CD4-positive, alpha-beta T cell treated with Interleukin-17A for 1 hour (primary cell): ENCODE measurements at regions not wholly inside any gene's neighbourhood (a gene's known extent, or its start where the extent isn't known, plus 50 kb on each side); places are given as distances from the start of the nearest gene placed in this dataset.
A peak's percentile ranks its signal among the peaks of the same experiment; 100 is the strongest.
"Not testable (repeated sequence)": the region's sequence is repeated elsewhere in the genome, so short reads cannot be mapped to it uniquely, and the experiment has no call there.

Experiments used
- DNase-seq: peaks from one replicate; pipeline ENCODE4 v3.0.0-alpha.2; 2020

- not testable (repeated sequence) for DNase-seq
Measured at GRCh38 chr7:73170902-73171301, 85.1 kb upstream of the SPDYE9 start.

DNA sequence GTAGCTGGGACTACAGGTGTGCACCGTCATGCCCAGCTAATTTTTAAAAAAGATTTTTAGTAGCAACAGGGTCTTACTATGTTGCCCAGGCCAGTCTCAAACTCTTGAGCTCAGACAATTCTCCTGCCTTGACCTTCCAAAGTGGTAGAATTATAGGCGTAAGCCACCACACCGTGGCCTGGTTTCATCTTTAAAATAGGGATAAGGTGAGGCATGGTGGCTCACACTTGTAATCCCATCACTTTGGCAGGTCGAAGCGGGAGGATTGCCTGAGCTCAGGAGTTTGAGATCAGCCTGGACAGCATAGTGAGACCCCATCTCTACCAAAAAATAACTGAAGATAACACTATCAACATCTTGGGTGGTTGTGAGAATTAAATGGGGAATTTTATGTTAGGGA is 84.6 kb upstream of the SPDYE9 start:
- DNase-seq: not testable (repeated sequence)

DNA sequence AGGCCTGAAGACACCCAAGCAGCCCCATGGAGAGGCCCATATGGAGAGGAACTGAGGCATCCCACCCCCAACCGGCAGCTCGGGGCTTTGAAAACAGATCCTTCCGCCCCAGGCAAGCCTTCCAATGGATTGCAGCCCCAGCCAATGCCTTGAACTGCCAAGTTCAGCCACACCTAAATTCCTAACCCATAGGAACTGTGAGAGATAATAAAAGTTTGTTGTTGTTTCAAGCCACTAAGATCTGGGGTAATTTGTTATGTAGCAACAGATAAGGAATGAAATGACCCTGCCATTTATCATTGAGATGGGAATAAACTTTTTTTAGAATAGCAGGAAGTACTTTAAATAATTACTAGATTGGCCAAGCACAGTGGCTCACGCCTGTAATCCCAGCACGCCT is 80.3 kb upstream of the SPDYE9 start:
- not testable (repeated sequence) for DNase-seq

GRCh38 chr7:73162680-73163079 is 76.8 kb upstream of the SPDYE9 start:
- not testable (repeated sequence) for DNase-seq

DNA sequence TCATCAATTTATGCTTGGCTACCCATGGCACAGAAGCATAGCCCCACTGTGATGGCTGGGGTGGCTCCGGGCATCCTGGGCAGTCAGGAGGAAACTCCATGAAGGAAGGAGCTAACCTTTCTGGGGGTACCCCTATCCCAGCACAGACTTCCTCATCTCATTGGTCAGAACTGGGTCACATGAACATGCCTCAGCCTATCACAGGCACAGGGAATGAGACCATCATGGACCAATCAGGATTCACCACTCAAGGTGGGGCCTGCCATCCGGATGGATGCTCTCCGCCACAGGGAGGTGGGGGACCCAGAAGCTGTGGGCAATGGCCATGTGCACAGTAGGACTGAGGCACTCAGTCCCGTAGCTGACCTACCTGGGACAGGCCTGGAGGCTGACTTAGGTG is 75.9 kb upstream of the SPDYE9 start:
- DNase-seq: not testable (repeated sequence)

DNA sequence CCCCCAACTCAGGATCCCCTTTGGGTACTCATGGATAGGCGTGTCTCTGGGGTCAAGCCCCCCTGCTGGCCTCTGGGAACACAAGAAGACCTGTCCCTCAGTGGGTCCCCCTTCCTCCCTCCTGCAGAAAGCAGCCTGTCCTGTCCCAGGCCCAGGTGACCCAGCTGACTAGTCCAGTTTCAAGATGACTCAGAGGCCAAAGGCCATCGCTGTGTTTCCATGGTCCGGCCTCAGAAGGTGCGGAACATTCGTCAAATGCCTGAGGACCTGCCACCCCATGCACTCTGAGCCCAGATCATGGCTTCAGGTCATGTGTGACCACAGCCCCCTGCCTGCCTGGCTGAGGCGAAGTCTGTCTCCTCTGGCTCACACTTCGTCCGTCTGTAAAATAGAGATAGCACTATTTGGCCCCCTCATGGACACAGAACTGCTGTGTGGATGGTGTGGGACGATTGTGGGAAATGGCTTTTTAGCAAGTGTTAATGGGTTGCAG is 71.4 kb upstream of the SPDYE9 start:
- DNase-seq: not testable (repeated sequence)

GRCh38 chr7:73156510-73157168 is 70.8 kb upstream of the SPDYE9 start:
- DNase-seq: not testable (repeated sequence)

- DNase-seq: peak; percentile 90
Measured at GRCh38 chr7:73154586-73155038, 68.8 kb upstream of the SPDYE9 start.

DNA sequence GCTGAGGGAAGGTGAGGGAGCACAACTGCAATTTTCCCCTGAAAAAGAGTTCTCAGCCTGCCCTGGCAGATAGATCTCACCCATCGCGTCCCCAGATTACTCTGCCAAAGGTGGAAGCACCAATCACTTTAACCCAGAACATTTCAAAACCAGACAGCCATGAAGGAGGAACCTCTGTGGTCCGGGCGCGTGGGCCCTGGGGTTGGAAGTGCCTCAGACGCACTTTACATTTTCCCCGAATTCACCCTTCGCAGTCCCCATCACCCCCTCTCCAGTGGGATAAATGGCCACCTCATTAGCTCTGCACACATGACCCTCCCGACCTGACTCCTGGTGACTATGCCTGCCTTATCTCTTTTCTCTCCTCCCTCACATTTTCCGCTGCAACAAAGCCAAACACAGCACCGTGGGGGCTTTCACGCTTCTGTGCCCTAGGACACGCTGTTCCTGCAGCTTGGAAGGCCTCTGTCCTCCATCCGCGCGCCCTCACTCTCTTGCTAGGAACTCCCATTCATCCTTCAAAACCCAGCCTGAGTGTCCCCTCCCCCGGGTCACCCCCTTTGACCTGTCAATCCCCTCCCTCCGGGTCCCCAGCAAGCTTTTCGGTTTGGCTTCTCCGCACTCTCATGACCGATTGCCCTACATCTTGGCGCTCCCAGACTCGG is 68.2 kb upstream of the SPDYE9 start:
- not testable (repeated sequence) for DNase-seq

GRCh38 chr7:73148570-73148969 is 62.7 kb upstream of the SPDYE9 start:
- DNase-seq: not testable (repeated sequence)

GRCh38 chr7:73147681-73148080 is 61.8 kb upstream of the SPDYE9 start:
- not testable (repeated sequence) for DNase-seq

- DNase-seq: not testable (repeated sequence)
Measured at GRCh38 chr7:73143993-73144392, 58.2 kb upstream of the SPDYE9 start.

GRCh38 chr7:73137922-73138321 is 52.1 kb upstream of the SPDYE9 start:
- DNase-seq: not testable (repeated sequence)
